GM19025 (cell line): ENCODE measurements at regions not wholly inside any gene's neighbourhood (a gene's known extent, or its start where the extent isn't known, plus 50 kb on each side); places are given as distances from the start of the nearest gene placed in this dataset.
A peak's percentile ranks its signal among the peaks of the same experiment; 100 is the strongest.
"Not testable (repeated sequence)": the region's sequence is repeated elsewhere in the genome, so short reads cannot be mapped to it uniquely, and the experiment has no call there.

Experiments
- ATAC-seq: cut with Tn5 transposase; IDR thresholded peaks from one replicate; pipeline ENCODE4 v1.9.1; 2021; ENCODE audit warnings: mild to moderate bottlenecking, low read depth, moderate library complexity; ENCODE audit not compliant: unreplicated experiment

DNA sequence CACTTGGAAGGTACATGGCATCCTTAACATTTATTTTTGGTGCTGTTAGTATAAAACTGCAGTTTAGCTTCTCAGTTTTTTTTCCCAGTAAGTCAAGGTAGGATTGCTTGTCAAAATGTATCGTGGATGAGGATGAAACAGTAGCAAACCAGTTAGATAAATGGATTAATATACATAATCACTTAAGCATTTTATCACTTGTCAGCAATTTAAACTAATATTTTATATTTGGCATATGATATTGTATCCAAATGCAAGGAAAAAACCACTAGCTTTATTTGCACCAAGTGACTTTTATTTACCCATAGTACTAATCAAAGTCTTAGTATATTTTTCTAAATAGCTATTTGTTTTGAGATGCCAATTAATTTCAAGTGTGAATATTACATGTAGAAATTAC lies 137.7 kb upstream of the XIRP2 start:
- ATAC-seq, result no peak

DNA sequence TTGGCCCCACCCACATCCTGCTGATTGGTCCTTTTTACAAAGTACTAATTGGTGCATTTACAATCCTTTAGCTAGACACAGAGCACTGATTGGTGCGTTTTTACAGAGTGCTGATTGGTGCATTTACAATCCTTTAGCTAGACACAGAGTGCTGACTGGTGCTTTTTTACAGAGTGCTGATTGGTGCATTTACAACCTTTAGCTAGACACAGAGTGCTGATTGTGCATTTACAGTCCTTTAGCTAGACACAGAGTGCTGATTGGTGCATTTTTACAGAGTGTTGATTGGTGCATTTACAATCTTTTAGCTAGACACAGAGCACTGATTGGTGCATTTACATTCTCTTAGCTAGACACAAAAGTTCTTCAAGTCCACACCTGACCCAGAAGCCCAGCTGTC lies 144.2 kb upstream of the XIRP2 start:
- not testable (repeated sequence) for ATAC-seq

DNA sequence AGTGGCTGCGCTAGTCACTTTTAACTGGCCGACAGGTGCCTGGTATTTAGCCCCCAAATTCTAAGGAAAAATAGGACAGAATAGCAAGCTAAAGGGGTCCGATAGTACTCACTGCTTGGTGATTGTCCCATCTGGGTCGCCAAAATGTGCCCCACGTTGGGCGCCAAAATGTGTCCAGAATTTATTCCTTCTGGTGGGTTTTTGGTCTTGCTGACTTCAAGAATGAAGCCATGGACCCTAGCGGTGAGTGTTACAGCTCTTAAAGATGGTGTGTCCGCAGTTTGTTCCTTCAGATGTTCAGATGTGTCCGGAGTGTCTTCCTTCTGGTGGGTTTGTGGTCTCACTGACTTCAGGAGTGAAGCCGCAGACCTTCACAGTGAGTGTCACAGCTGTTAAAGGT lies 144.8 kb upstream of the XIRP2 start:
- not testable (repeated sequence) for ATAC-seq

DNA sequence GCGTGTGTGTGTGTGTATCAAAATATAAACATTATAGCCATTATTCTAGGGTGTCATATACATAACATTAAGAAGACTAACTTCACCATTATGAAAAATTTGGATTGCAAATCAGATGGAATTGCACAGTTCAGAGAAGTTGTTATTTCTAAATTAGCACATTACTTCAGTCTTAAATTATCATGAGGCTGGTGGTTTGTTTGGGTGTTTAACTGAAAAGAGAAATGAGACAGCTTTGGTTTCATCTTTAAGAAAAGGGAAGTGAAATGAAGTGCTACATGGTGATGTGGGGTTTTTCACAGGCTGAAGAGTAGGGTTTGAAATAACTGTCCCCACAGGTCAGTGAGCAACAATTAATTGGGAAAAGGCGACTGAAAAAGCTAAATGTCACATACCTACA lies 161.2 kb upstream of the XIRP2 start:
- peak; percentile 81 for ATAC-seq

DNA sequence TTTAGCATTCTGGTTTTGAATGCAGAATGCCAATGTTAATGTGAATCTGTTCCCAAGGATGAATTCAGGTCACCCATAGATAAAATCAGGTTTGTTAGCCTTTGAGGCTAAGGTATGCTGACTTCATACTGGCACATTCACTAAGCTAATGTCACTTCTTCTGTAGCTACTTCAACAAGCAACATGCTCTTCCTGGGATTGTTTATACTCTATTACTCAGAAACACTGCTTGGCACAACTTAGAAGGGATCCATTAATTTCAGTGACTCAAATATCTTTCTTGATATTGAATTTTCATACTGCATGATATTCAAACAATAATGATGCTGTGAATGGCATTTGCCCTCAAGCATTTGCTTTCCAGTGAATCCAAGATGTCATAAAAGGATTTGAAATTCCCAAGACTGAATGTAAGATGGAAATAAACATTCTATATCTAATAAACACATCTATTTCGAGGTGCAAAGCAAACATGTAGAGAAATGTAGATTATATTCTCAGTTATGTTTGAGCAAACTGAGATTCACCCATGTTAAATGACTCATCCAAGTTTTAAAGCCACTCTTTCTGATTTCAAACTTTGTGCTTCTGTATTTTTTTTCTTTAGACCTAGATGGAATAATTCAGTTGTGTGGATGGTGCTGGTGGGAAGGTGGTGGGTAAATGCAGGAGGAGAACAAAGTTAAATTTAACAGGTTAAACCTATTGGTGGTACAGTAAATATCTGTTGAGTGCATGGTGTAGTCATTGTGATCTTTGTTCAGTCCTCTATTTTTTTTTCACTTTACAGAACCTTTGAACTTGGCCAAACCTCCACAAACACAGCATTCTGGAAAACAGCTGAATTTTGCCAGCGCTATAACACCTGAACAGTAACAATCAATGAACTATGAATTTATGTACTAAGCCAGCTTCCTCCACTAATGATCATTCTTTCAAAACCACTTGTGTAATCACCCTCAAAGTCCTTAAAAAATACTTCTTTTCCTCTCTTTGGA lies 162.1 kb upstream of the XIRP2 start:
- ATAC-seq, result no peak

DNA sequence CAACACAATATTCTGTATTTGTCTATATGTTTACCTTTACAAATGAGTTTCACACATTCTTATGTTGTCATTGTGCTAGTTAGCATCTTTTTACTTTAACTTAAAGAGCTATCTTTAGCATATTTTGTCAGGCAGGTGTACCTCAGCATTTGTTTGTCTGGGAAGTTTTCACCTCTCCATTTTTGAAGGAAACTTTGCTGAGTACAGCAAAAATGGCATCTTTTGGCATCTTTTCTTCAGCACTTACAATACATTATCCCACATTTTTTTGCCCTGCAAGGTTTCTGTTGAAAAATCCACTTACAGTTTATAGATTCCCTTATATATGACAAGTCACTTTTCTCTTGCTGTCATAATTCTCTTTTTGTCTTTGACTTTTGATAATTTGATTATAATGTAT lies 171.3 kb upstream of the XIRP2 start:
- no peak for ATAC-seq

DNA sequence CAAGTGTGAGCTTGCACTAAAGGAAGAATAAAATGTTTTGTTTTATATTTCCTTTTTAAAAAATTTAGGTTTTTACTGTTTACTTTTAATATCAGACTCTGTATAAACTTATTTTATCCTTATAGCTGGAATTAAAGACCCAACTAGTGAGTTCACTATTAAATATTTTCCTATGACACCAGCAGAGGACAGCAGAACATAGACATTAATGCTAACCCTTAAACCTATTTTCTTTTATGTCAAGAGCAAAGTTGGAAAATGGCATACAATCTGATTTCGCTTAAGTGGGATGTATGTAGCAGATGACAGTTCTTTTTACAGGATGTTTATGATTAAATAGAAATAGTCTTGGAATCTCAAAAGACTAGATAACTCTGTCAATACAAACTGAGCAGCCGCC lies 188.2 kb upstream of the XIRP2 start:
- ATAC-seq, result no peak

DNA sequence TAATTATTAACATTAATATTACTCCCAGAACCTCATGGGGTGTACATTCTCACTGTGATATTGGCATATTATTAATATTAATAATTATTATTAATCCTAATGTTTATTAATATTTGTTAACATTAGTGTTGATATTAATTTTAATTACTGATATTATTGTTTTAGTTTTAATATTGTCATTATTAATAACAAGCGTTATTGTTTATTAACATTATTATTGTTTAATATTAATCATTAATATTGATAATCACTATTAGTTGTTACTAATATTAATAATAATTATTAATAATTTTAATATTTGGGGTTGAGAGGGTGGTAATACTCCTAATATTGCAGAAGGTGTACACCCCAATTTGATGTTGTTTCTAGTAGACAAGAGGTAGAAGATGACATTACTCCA lies 193.1 kb upstream of the XIRP2 start:
- no peak for ATAC-seq

DNA sequence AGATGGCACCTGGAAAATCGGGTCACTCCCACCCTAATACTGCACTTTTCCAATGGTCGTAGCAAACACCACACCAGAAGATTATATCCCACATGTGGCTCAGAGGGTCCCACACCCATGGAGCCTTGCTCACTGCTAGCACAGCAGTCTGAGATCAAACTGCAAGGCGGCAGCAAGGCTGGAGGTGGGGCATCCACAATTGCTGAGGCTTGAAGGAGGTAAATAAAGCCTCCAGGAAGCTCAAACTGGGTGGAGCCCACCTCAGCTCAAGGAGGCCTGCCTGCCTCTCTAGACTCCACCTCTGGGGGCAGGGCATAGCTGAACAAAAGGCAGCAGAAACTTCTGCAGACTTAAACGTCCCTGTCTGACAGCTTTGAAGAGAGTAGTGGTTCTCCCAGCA lies 192.0 kb upstream of the SCN7A start:
- not testable (repeated sequence) for ATAC-seq

DNA sequence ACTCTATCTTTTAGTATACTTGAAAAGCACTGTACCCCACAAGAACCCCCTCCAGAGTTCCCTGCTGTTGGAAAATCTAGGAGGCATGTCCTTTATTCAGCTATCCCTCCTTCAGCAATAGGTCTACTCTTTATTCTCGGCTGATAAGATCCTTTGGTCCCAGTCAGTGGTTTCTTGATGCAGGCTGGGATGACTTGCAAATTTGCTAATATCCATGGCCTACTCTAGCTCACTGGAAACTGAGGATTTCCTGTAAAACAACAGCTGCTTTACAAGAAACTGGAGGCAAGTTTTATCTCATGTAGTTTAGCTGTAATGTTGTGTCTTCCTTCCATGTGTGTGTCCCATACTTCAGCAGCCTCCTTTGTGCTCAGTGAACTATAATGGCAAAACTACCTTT lies 183.9 kb upstream of the SCN7A start:
- ATAC-seq, result no peak

DNA sequence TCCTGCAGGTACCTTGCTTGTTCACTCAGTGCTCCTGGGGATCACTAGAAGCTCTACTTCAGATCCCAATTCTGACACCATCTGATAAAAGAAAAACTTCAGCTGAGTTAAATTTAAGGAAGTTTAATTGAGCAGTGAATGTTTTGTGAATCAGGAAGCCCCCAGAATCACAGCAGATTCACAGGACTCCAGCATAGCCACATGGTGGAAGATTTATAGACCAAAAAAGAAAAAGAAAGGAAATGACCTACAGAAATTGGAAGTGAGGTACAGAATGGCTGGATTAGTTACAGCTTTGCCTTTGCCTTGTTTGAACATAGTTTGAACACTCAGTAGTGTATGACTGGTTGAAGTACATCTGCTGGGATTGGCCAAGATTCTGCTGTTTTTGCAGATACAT lies 182.7 kb upstream of the SCN7A start:
- no peak for ATAC-seq

DNA sequence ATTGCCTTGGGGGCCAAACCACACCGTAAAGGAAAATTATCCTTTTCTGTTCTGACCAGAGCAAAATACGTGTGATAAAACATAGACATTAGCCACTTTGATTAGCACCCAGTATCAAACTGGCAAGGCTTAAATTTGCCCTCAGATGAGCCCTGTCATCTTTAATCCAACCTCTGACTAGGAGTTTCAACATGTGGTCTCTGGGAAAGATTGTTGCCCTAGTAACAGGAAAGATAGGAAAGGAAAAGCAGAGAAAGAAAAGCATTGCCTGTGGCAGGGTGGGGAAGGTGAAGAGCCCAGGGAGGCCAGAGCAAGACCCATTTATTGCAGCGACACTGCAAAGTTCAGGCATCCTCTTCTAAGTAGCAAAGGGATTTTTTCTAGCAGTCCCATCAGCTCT lies 181.5 kb upstream of the SCN7A start:
- no peak for ATAC-seq

DNA sequence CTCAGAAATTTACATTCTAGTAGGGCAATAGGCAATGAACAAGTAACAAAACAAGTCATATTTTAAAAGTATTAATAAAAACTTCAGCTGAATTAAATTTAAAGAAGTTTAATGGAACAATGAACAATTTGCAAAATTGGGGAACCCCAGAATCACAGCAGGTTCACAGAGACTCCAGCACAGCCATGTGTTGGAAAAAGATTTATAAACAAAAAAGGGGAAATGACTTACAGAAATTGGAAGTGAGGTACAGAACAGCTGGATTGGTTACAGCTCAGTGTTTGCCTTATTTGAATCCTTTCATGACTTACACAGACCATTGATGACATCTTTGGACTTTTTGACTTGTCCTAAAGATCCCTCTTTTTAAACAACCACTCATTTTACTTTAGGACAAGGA lies 179.9 kb upstream of the SCN7A start:
- ATAC-seq, result no peak

DNA sequence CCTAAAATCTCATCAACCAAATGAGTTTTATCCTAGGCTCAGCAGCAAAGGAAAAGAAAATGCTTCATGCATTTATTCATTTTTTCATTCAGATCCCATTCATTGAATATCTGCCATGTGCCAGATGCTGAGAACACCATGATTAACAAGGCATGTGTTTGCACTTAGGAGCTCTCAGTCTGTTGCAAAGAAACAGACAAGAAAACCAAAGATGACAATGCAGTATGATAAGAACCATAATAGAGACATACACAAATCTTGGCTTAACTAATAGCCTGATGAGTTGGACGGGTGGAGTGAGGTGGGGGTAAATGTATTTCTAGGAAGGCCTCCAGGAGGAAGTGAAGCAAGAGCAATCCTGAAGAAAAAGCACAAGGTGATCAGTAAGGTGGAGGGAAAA lies 177.8 kb upstream of the SCN7A start:
- ATAC-seq, result no peak

DNA sequence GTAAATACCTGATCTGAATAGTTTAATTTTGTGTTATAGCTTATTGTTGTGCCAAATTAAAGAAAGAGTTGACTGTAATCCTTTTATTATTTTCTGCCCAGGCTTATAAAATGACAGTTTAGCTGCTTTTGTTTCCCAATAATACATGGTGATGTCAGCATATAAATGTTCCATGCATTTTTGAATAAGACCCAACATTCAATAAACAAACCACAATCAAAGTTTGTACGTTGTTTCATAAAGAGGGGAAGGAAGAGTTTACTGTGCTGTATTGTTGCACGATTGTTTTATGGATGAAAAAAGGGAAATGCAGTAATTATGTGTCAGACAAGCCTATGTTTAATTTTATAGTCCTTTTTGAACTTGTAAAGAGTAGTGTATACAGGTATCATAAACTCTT lies 177.2 kb upstream of the SCN7A start:
- no peak for ATAC-seq

DNA sequence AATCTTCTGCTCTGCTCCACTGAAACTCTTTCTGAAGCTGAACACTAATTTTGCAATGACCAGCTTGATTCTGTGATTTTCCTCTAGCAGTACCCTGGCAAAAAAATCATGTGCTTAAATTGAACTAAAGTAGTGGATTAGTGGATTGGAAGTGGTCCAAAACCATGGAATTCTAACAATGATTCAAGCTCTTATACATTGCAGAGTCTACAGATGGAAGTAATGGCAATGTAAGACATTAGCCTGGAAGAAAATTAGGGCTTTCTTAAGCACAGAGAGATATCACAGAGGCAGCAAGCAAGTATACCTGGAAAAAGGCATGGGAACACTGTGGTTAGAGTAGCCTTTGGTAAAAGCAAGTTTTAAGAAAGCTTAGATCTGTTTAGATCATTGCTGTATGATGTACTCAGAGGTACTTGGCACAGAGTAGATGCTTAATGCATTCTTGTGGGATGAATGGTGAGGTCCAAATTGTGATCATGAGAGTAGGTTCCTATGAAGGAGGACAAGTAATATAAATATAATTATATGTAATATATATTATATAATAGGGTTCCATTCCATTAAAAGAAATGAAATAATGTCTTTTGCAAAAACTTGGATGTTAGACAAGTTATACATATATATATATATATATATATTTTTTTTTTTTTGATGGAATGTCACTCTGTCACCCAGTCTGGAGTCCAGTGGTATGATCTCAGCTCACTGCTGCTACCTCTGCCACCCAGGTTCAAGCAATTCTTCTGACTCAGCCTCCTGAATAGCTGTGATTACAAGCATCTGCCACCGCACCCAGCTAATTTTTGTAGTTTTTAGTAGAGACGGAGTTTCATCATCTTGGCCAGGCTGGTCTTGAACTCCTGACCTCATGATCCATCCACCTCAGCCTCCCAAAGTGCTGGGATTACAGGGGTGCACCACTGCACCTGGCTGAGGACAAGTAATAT lies 172.2 kb upstream of the SCN7A start:
- no peak for ATAC-seq

DNA sequence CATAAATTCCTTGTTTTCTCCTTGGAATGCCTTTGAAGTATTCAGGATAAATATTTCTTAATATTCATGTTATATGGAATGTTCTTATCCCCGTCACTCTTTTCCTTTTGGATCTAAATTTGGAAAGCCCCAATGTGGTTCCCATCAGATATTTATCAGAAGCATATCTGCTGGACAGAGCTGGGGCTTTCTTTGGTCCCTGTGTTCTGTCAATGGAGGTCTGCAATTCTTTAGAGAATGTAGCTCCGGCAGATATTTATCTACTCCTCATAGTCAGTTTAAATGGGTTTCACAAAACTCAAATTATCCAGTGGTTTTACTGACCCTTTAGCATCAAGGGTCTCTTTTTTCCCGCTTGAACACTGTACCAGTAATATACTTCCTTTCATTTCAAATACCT lies 167.8 kb upstream of the SCN7A start:
- no peak for ATAC-seq

DNA sequence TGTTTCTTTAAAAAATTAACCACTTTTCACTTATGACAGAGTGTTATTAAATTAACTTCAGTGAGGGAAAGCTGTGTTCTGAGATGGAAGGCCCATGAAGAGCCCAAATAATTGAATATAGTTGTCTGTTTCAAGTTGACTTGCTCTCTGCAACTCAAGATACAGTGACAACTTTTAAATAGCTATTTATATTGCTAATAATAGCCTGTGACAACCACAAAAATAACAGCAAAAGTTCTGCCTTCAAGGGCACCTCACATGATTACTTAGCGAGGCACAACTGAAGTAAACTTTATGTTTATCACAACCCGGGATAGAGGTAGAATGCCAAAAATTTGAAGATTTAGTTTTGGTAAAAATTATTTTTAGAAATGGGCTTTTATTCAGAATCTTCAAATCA lies 167.3 kb upstream of the SCN7A start:
- ATAC-seq, result no peak

DNA sequence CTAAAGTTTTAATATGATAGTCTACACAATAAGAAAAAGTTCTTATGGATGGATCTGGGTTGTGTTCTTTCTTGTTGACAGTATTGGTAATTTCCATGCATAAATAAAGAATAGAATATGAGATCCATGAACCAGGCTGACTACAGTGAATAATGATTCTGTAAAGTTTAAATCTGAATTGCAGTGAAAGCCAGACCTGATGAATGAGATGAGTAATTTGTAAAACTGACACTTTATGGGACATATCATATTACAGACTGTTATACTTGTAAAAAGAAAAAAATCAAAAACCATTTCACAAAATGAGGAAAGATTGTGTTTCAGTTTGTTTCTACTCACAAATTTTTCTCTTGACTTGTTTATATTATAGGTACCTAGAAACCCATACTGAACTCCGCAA lies 164.9 kb upstream of the SCN7A start:
- ATAC-seq, result no peak

DNA sequence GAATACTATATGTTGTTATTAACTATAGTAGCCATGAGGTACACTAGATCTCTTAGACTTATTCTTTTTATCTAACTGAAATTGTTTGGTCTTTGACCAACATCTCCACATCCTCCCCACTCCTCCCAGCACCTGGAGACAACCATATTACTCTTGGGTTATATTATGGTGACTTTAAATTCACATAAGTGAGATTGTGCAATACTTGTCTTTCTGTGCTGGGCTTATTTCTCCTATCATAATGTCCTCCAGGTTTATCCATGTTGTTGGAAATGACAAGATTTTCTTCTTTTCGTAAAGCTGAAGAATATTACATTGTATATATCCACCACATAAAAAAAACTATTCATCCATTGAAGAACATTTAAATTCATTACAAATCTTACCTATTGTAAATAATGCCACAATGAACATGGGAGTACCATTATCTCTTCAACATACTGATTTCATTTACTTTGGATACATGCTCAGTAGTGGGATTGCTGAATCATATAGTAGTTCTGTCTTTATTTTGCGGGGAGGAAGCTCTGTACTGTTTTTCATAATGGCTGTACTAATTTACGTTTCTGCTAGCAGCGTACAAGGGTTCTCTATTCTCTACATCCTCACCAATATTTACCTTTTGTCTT lies 159.2 kb upstream of the SCN7A start:
- ATAC-seq, result no peak

DNA sequence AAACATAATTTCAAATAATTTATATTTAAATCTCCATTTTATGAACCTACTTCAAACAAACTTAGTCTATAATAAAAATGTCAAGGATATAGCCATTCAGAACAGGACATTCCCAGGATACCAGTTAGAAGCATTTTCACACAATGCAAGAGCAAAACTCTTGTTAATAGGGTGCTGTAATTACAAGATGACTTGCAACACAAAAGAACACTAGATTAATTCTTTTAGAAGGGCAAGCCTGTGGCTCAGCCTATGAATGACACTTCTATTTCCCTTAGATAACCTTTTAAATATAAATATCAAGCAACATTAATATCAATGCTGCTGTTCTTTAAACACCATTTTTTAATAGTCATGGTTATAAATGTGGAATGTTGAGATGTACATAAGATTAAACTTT lies 157.9 kb upstream of the SCN7A start:
- no peak for ATAC-seq
